Transverse colon (tissue), 4 donors: ENCODE measurements at regions not wholly inside any gene's neighbourhood (a gene's known extent, or its start where the extent isn't known, plus 50 kb on each side); places are given as distances from the start of the nearest gene placed in this dataset.

Source experiments
- DNase-seq: peaks from one replicate; pipeline ENCODE4 v3.0.0-alpha.2; 2019
- H3K27ac ChIP-seq, 4 donors: fragments of 200-600 bp; sonication (generic); 2 replicates each; pipeline ENCODE4 v1.5.1; 2016 to 2018; ENCODE audit warnings: inconsistent platforms in 4 of 4
- H3K27me3 ChIP-seq: fragments of 200-600 bp; sonication (generic); 2 replicates; pipeline ENCODE4 v1.5.1; 2017; ENCODE audit warnings: inconsistent platforms
- H3K36me3 ChIP-seq, 4 donors: fragments of 200-600 bp; sonication (generic); 2 replicates each; pipeline ENCODE4 v1.5.1; 2017 to 2019; ENCODE audit warnings: inconsistent platforms in 4 of 4
- H3K4me1 ChIP-seq, 4 donors: fragments of 200-600 bp; sonication (generic); 2 replicates each; pipeline ENCODE4 v1.5.1; 2017 to 2020; ENCODE audit warnings: inconsistent platforms in 4 of 4
- H3K4me3 ChIP-seq, 4 donors: fragments of 200-600 bp; sonication (generic); 1 replicate in 1 of 4; 2 replicates in 3 of 4; pipeline versions ENCODE4 v1.5.1 to v1.6.1; 2017 to 2019; ENCODE audit warnings: inconsistent platforms in 4 of 4
- H3K9me3 ChIP-seq, 2 donors: fragments of 200-600 bp; sonication (generic); 2 replicates each; pipeline ENCODE4 v1.5.1; 2017 to 2019; ENCODE audit warnings: inconsistent platforms in 2 of 2
- CTCF ChIP-seq, 5 experiments: fragments of 200-600 bp in 3 of 5; fragments of 450-650 bp in 2 of 5; sonication (generic) in 3 of 5; IDR thresholded peaks; 1 replicate in 2 of 5; 2 replicates in 3 of 5; pipeline ENCODE4 v1.5.1; 2016 to 2017; ENCODE audit warnings: antibody characterized with exemption in 5 of 5, inconsistent platforms in 3 of 5, mild to moderate bottlenecking in 2 of 5, moderate library complexity in 1 of 5
- EP300 ChIP-seq: sonication (generic); formaldehyde crosslinking; IDR thresholded peaks from one replicate; pipeline ENCODE4 v1.6.1; 2017; ENCODE audit warnings: antibody characterized with exemption, low read depth
- POLR2A ChIP-seq: fragments of 450-650 bp; IDR thresholded peaks from one replicate; pipeline ENCODE4 v1.6.1; 2016; ENCODE audit warnings: antibody characterized with exemption, mild to moderate bottlenecking, moderate library complexity
- POLR2AphosphoS5 ChIP-seq, 3 donors: sonication (generic); formaldehyde crosslinking; IDR thresholded peaks; one replicate each; pipeline ENCODE4 v1.6.1; 2016; ENCODE audit warnings: antibody characterized with exemption in 3 of 3
- WGBS, 2 donors: methylation state at CpG; one replicate each; pipeline ENCODE4 v1.1.5; 2018; ENCODE audit warnings: low coverage in 1 of 2; 5-methylcytosine and 5-hydroxymethylcytosine counted together
- in situ Hi-C, 4 donors: fragments of 200-750 bp; cut with MboI; loops; one replicate each; pipeline versions ENCODE4 v1.15.0 to v1.15.1; 2017; ENCODE audit warnings: low sequenced_read_pairs in 3 of 4, low pct_ligation_motif_present in 1 of 4, low pct_unique_long_range_greater_than_20kb in 1 of 4
- intact Hi-C: fragments of 100-400 bp; cut with DNase I; formaldehyde crosslinking; loops from one replicate; pipeline ENCODE4 v1.15.1; 2023; ENCODE audit warnings: low total_unique reads

DNA sequence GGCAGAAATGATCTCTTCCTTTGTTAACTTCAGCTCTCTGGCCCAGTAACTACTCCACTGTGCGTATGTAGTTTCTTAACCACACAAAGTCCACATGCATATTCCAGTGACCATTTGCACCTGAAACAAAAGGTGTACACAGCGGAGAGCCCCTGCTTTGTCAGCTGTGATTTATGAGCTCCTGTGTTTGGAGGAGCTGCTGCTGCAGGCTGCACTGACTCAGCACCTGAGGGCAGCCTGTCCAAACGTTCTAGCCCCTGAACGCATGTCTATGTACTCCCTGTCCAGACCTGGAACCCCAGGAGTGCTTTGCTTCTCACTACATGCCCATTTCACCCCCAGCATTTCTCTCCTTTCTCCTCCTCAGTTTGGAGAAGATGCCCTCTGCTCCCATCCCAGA lies 216.1 kb downstream of the ABCC12 start:
- H3K27ac ChIP-seq: no peak overlapping the region
- H3K36me3 ChIP-seq: no peaks in the 10 kb centered on the region
- in situ Hi-C loops (no loop called here), intact Hi-C loops (no loop called here)
- no peaks in the 10 kb centered on the region for H3K9me3 ChIP-seq
- no peaks in the 10 kb centered on the region for H3K4me1 ChIP-seq
- H3K4me3 ChIP-seq: no peak overlapping the region
- no peaks in the 10 kb centered on the region for H3K27me3 ChIP-seq
- 48 to 91% methylated on average over 1 to 4 of the region's 4 CpGs for WGBS, 2 donors
- TF ChIP-seq CTCF (IDR thresholded peaks at IDR 0.05) (no peak), POLR2A (no peak), POLR2AphosphoS5 (IDR thresholded peaks at IDR 0.05) (no peak), EP300 (no peak)
- DNase-seq: no peak

GRCh38 chr16:47938272-47938671 lies 217.5 kb downstream of the ABCC12 start:
- no peak overlapping the region for H3K4me3 ChIP-seq
- H3K27ac ChIP-seq: no peak overlapping the region
- 86 to 89% methylated on average over 1 of the region's 1 CpG for WGBS, 2 donors
- in situ Hi-C loops: no loop called here
- H3K4me1 ChIP-seq: no peaks in the 10 kb centered on the region
- no peak for DNase-seq
- no peaks in the 10 kb centered on the region for H3K27me3 ChIP-seq
- TF ChIP-seq EP300 (no peak), POLR2AphosphoS5 (IDR thresholded peaks at IDR 0.05) (no peak), CTCF (IDR thresholded peaks at IDR 0.05) (no peak), POLR2A (no peak)
- no peaks in the 10 kb centered on the region for H3K9me3 ChIP-seq
- no peaks in the 10 kb centered on the region for H3K36me3 ChIP-seq
- intact Hi-C loops: no loop called here

GRCh38 chr16:47928008-47928407 lies 227.8 kb downstream of the ABCC12 start:
- Histone ChIP-seq H3K36me3 (no peaks in the 10 kb centered on the region), H3K9me3 (no peaks in the 10 kb centered on the region), H3K4me1 (no peaks in the 10 kb centered on the region), H3K4me3 (no peak overlapping the region), H3K27me3 (no peaks in the 10 kb centered on the region), H3K27ac (no peak overlapping the region)
- in situ Hi-C loops: no loop called here
- TF ChIP-seq POLR2AphosphoS5 (IDR thresholded peaks at IDR 0.05) (no peak), EP300 (no peak), POLR2A (no peak), CTCF (IDR thresholded peaks at IDR 0.05) (no peak)
- no peak for DNase-seq
- intact Hi-C loops: no loop called here
- 61% methylated on average over 9 of the region's 9 CpGs; no CpG with 5 or more reads in 1 of the 2 donors for WGBS, 2 donors

- Histone ChIP-seq H3K36me3 (no peaks in the 10 kb centered on the region), H3K27me3 (no peaks in the 10 kb centered on the region), H3K4me1 (no peaks in the 10 kb centered on the region), H3K9me3 (no peaks in the 10 kb centered on the region), H3K4me3 (no peak overlapping the region), H3K27ac (no peak overlapping the region)
- TF ChIP-seq CTCF (IDR thresholded peaks at IDR 0.05): no peak
- TF ChIP-seq POLR2A: no peak
- TF ChIP-seq EP300: no peak
- intact Hi-C loops (no loop called here), in situ Hi-C loops (no loop called here)
- 92% methylated on average over 6 of the region's 6 CpGs; no CpG with 5 or more reads in 1 of the 2 donors for WGBS, 2 donors
- no peak for DNase-seq
Observed at GRCh38 chr16:47927330-47927729, 228.5 kb downstream of the ABCC12 start.
